ENCODE measurements at regions not wholly inside any gene's neighbourhood (a gene's known extent, or its start where the extent isn't known, plus 50 kb on each side); places are given as distances from the start of the nearest gene placed in this dataset.

GRCh38 chr11:70712471-70712870 is 314.1 kb downstream of the CTTN start:
- DNase-seq, result no peak

GRCh38 chr11:70713086-70713835 is 314.9 kb downstream of the CTTN start:
- DNase-seq, result no peak

GRCh38 chr11:70713988-70714665 is 315.8 kb downstream of the CTTN start:
- no peak for DNase-seq

GRCh38 chr11:70715166-70715951 is 317.0 kb downstream of the CTTN start:
- no peak for DNase-seq

- DNase-seq, result no peak
These were observed 317.9 kb downstream of the CTTN start for GRCh38 chr11:70716216-70716615.

- no peak for DNase-seq
These were observed 318.9 kb downstream of the CTTN start for GRCh38 chr11:70716986-70717775.

- DNase-seq, result no peak
These were observed 319.7 kb downstream of the CTTN start for GRCh38 chr11:70717936-70718595.

- DNase-seq, result no peak
These were observed 321.2 kb downstream of the CTTN start for GRCh38 chr11:70719516-70719915.

- no peak for DNase-seq
These were observed 322.0 kb downstream of the CTTN start for GRCh38 chr11:70720281-70720680.

- no peak for DNase-seq
These were observed 322.7 kb downstream of the CTTN start for GRCh38 chr11:70721006-70721405.

GRCh38 chr11:70725278-70725677 is 326.9 kb downstream of the CTTN start:
- no peak for DNase-seq

GRCh38 chr11:70725739-70726138 is 327.4 kb downstream of the CTTN start:
- DNase-seq, result no peak

GRCh38 chr11:70727021-70727420 is 328.7 kb downstream of the CTTN start:
- no peak for DNase-seq

- DNase-seq, result no peak
These were observed 329.7 kb downstream of the CTTN start for GRCh38 chr11:70727899-70728620.

- no peak for DNase-seq
These were observed 331.6 kb downstream of the CTTN start for GRCh38 chr11:70729949-70730348.

GRCh38 chr11:70730411-70730810 is 332.1 kb downstream of the CTTN start:
- no peak for DNase-seq

GRCh38 chr11:70731271-70732022 is 333.1 kb downstream of the CTTN start:
- no peak for DNase-seq

- no peak for DNase-seq
These were observed 333.9 kb downstream of the CTTN start for GRCh38 chr11:70732023-70732880.

- DNase-seq, result no peak
These were observed 334.5 kb downstream of the CTTN start for GRCh38 chr11:70732881-70733196.

Data from activated gamma-delta T cell (primary cell).